ENCODE measurements at regions not wholly inside any gene's neighbourhood (a gene's known extent, or its start where the extent isn't known, plus 50 kb on each side); places are given as distances from the start of the nearest gene placed in this dataset.

DNA sequence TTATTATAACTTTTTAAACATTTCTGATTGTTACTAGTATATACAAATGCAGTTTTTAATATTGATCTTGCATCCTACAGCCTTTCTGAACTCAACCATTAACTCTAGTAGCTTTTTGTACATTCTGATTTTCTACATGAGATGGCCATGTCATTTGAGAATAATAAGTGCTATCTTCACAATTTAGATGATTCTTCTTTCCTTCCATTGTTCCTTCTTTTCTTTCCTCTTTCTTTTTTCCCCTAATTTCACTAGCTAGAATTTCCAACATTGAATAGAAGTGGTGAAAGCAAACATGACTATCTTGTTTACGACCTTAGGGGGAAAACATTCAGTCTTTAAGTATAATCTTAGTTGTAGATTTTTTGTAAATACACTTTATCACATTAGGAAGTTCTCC lies 128.2 kb upstream of the PRSS16 start:
- TF ChIP-seq HOXA7 (CRISPR knock-in tag; IDR thresholded peaks at IDR 0.05) = no peak
- TF ChIP-seq, protein P1, sequence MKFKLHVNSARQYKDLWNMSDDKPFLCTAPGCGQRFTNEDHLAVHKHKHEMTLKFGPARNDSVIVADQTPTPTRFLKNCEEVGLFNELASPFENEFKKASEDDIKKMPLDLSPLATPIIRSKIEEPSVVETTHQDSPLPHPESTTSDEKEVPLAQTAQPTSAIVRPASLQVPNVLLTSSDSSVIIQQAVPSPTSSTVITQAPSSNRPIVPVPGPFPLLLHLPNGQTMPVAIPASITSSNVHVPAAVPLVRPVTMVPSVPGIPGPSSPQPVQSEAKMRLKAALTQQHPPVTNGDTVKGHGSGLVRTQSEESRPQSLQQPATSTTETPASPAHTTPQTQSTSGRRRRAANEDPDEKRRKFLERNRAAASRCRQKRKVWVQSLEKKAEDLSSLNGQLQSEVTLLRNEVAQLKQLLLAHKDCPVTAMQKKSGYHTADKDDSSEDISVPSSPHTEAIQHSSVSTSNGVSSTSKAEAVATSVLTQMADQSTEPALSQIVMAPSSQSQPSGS (CRISPR knock-in tag; IDR thresholded peaks at IDR 0.05) = no peak
- TF ChIP-seq, protein P2, sequence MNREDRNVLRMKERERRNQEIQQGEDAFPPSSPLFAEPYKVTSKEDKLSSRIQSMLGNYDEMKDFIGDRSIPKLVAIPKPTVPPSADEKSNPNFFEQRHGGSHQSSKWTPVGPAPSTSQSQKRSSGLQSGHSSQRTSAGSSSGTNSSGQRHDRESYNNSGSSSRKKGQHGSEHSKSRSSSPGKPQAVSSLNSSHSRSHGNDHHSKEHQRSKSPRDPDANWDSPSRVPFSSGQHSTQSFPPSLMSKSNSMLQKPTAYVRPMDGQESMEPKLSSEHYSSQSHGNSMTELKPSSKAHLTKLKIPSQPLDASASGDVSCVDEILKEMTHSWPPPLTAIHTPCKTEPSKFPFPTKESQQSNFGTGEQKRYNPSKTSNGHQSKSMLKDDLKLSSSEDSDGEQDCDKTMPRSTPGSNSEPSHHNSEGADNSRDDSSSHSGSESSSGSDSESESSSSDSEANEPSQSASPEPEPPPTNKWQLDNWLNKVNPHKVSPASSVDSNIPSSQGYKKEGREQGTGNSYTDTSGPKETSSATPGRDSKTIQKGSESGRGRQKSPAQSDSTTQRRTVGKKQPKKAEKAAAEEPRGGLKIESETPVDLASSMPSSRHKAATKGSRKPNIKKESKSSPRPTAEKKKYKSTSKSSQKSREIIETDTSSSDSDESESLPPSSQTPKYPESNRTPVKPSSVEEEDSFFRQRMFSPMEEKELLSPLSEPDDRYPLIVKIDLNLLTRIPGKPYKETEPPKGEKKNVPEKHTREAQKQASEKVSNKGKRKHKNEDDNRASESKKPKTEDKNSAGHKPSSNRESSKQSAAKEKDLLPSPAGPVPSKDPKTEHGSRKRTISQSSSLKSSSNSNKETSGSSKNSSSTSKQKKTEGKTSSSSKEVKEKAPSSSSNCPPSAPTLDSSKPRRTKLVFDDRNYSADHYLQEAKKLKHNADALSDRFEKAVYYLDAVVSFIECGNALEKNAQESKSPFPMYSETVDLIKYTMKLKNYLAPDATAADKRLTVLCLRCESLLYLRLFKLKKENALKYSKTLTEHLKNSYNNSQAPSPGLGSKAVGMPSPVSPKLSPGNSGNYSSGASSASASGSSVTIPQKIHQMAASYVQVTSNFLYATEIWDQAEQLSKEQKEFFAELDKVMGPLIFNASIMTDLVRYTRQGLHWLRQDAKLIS (CRISPR knock-in tag; IDR thresholded peaks at IDR 0.05) = no peak
- TF ChIP-seq ATF7-NPFF (CRISPR knock-in tag; IDR thresholded peaks at IDR 0.05; ENCODE audit: low read depth) = no peak
- no peak for TF ChIP-seq SMAD1 (CRISPR knock-in tag; IDR thresholded peaks at IDR 0.05; ENCODE audit: borderline replicate concordance, low read depth)
- TF ChIP-seq, protein P3, sequence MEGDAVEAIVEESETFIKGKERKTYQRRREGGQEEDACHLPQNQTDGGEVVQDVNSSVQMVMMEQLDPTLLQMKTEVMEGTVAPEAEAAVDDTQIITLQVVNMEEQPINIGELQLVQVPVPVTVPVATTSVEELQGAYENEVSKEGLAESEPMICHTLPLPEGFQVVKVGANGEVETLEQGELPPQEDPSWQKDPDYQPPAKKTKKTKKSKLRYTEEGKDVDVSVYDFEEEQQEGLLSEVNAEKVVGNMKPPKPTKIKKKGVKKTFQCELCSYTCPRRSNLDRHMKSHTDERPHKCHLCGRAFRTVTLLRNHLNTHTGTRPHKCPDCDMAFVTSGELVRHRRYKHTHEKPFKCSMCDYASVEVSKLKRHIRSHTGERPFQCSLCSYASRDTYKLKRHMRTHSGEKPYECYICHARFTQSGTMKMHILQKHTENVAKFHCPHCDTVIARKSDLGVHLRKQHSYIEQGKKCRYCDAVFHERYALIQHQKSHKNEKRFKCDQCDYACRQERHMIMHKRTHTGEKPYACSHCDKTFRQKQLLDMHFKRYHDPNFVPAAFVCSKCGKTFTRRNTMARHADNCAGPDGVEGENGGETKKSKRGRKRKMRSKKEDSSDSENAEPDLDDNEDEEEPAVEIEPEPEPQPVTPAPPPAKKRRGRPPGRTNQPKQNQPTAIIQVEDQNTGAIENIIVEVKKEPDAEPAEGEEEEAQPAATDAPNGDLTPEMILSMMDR (CRISPR knock-in tag; IDR thresholded peaks at IDR 0.05) = no peak
- TF ChIP-seq RARA (CRISPR knock-in tag; IDR thresholded peaks at IDR 0.05) = no peak
- TF ChIP-seq, protein P4, sequence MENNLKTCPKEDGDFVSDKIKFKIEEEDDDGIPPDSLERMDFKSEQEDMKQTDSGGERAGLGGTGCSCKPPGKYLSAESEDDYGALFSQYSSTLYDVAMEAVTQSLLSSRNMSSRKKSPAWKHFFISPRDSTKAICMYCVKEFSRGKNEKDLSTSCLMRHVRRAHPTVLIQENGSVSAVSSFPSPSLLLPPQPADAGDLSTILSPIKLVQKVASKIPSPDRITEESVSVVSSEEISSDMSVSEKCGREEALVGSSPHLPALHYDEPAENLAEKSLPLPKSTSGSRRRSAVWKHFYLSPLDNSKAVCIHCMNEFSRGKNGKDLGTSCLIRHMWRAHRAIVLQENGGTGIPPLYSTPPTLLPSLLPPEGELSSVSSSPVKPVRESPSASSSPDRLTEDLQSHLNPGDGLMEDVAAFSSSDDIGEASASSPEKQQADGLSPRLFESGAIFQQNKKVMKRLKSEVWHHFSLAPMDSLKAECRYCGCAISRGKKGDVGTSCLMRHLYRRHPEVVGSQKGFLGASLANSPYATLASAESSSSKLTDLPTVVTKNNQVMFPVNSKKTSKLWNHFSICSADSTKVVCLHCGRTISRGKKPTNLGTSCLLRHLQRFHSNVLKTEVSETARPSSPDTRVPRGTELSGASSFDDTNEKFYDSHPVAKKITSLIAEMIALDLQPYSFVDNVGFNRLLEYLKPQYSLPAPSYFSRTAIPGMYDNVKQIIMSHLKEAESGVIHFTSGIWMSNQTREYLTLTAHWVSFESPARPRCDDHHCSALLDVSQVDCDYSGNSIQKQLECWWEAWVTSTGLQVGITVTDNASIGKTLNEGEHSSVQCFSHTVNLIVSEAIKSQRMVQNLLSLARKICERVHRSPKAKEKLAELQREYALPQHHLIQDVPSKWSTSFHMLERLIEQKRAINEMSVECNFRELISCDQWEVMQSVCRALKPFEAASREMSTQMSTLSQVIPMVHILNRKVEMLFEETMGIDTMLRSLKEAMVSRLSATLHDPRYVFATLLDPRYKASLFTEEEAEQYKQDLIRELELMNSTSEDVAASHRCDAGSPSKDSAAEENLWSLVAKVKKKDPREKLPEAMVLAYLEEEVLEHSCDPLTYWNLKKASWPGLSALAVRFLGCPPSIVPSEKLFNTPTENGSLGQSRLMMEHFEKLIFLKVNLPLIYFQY (CRISPR knock-in tag; IDR thresholded peaks at IDR 0.05; ENCODE audit: borderline replicate concordance) = no peak
- TF ChIP-seq ZBTB7A (CRISPR knock-in tag; IDR thresholded peaks at IDR 0.05) = no peak
- no peak for TF ChIP-seq ZNF567 (CRISPR knock-in tag; IDR thresholded peaks at IDR 0.05; ENCODE audit: borderline replicate concordance)
- no peak for TF ChIP-seq DNMT3B (CRISPR knock-in tag; conservative IDR thresholded peaks at IDR 0.05)
- no peak for TF ChIP-seq ZNF431 (CRISPR knock-in tag; IDR thresholded peaks at IDR 0.05; ENCODE audit: borderline replicate concordance, low read depth)
- no peak for TF ChIP-seq HIVEP1 (CRISPR knock-in tag; IDR thresholded peaks at IDR 0.05)

All from HepG2 (cell line).